OCI-LY3 (cell line): ENCODE measurements at regions not wholly inside any gene's neighbourhood (a gene's known extent, or its start where the extent isn't known, plus 50 kb on each side); places are given as distances from the start of the nearest gene placed in this dataset.
"Not testable (repeated sequence)": the region's sequence is repeated elsewhere in the genome, so short reads cannot be mapped to it uniquely, and the experiment has no call there.

Experiments
- H2AFZ ChIP-seq: fragments of 200-600, 300-600 bp; shearing (Covaris generic); 2 replicates; pipeline ENCODE4 v1.6.0; 2014; ENCODE audit warnings: antibody characterized with exemption, low read depth, low read length
- H3K27ac ChIP-seq: fragments of 200-600, 300-600 bp; sonication (generic); 2 replicates; pipeline ENCODE4 v1.5.1; 2014; ENCODE audit warnings: mild to moderate bottlenecking, low read length, moderate library complexity, mixed read lengths
- H3K27me3 ChIP-seq: fragments of 200-600, 300-600 bp; sonication (generic); 2 replicates; pipeline ENCODE4 v1.6.1; 2014; ENCODE audit warnings: low read depth, low read length, mixed read lengths
- H3K36me3 ChIP-seq: fragments of 200-600, 300-600 bp; sonication (generic); replicated peaks from 2 replicates; pipeline ENCODE3; 2014; ENCODE audit warnings: low read depth, low read length, mixed read lengths
- H3K4me1 ChIP-seq: fragments of 300-600, 200-600 bp; sonication (generic); 2 replicates; pipeline ENCODE4 v1.6.1; 2014; ENCODE audit warnings: low read length, mixed read lengths
- H3K4me2 ChIP-seq: fragments of 200-600, 300-600 bp; sonication (generic); 2 replicates; pipeline ENCODE4 v1.6.1; 2014; ENCODE audit warnings: low read length, mixed read lengths
- H3K4me3 ChIP-seq: fragments of 300-600, 200-600 bp; sonication (generic); 2 replicates; pipeline ENCODE4 v1.5.1; 2014; ENCODE audit warnings: antibody characterized with exemption, mild to moderate bottlenecking, low read length, moderate library complexity
- H3K79me2 ChIP-seq: fragments of 300-600, 200-600 bp; shearing (Covaris generic); 2 replicates; pipeline ENCODE4 v1.6.1; 2014; ENCODE audit warnings: mild to moderate bottlenecking, low read length, mixed read lengths
- H3K9ac ChIP-seq: fragments of 300-600, 200-600 bp; shearing (Covaris generic); 2 replicates; pipeline ENCODE4 v1.6.0; 2014; ENCODE audit warnings: mild to moderate bottlenecking, low read length, moderate library complexity
- H3K9me3 ChIP-seq: fragments of 200-600, 300-600 bp; shearing (Covaris generic); 2 replicates; pipeline ENCODE4 v1.6.1; 2014; ENCODE audit warnings: low read length, mixed read lengths; ENCODE audit not compliant: insufficient read depth
- H4K20me1 ChIP-seq: fragments of 200-600, 300-600 bp; sonication (generic); 2 replicates; pipeline ENCODE4 v1.6.1; 2016; ENCODE audit warnings: low read length, mixed read lengths; ENCODE audit not compliant: insufficient read depth
- CTCF ChIP-seq: fragments of 200-600, 300-600 bp; sonication (generic); IDR thresholded peaks from 2 replicates; pipeline ENCODE4 v1.5.1; 2014; ENCODE audit warnings: antibody characterized with exemption, low read length, low read depth
- EZH2phosphoT487 ChIP-seq: fragments of 200-600 bp; shearing (Covaris generic); IDR thresholded peaks from 2 replicates; pipeline ENCODE4 v1.6.1; 2018; ENCODE audit warnings: antibody characterized with exemption, mixed run types, low read depth

GRCh38 chr1:121544500-121544899, 359.7 kb downstream of the SRGAP2C start:
- Histone ChIP-seq H3K4me1 (peaks cover 6% of the 10 kb centered on the region), H3K36me3 (no peaks in the 10 kb centered on the region), H3K27ac (no peak overlapping the region), H2AFZ (no peak overlapping the region), H3K27me3 (no peaks in the 10 kb centered on the region), H3K9me3 (no peaks in the 10 kb centered on the region), H3K79me2 (no peaks in the 10 kb centered on the region), H3K4me3 (no peak overlapping the region), H4K20me1 (no peaks in the 10 kb centered on the region), H3K4me2 (no peak overlapping the region), H3K9ac (no peak overlapping the region)
- no peak for TF ChIP-seq EZH2phosphoT487
- TF ChIP-seq CTCF = no peak

GRCh38 chr1:121545899-121546298, 361.1 kb downstream of the SRGAP2C start:
- H3K9ac ChIP-seq, H3K4me1 ChIP-seq, H3K27me3 ChIP-seq, H4K20me1 ChIP-seq, H3K4me2 ChIP-seq, H3K9me3 ChIP-seq, H3K36me3 ChIP-seq, H2AFZ ChIP-seq, H3K27ac ChIP-seq, H3K79me2 ChIP-seq, H3K4me3 ChIP-seq: not testable (repeated sequence)

- Histone ChIP-seq H3K4me3 (no peak overlapping the region), H3K79me2 (no peaks in the 10 kb centered on the region), H3K4me2 (no peak overlapping the region), H3K27ac (no peak overlapping the region), H3K9me3 (no peaks in the 10 kb centered on the region), H3K9ac (no peak overlapping the region), H3K27me3 (no peaks in the 10 kb centered on the region), H3K36me3 (no peaks in the 10 kb centered on the region), H3K4me1 (peaks cover 18% of the 10 kb centered on the region), H2AFZ (no peak overlapping the region), H4K20me1 (no peaks in the 10 kb centered on the region)
- TF ChIP-seq CTCF (no peak), EZH2phosphoT487 (no peak)
Measured at GRCh38 chr1:121546830-121547591, 362.2 kb downstream of the SRGAP2C start.

- not testable (repeated sequence) for H3K27ac ChIP-seq, H3K9ac ChIP-seq, H2AFZ ChIP-seq, H3K27me3 ChIP-seq, H3K36me3 ChIP-seq, H3K9me3 ChIP-seq, H3K4me3 ChIP-seq, H3K79me2 ChIP-seq, H3K4me2 ChIP-seq, H4K20me1 ChIP-seq
- H3K4me1 ChIP-seq = peaks cover 19% of the 10 kb centered on the region
Measured at GRCh38 chr1:121547726-121548125, 363.0 kb downstream of the SRGAP2C start.

GRCh38 chr1:121550817-121551216, 366.0 kb downstream of the SRGAP2C start:
- H3K4me1 ChIP-seq = peaks cover 13% of the 10 kb centered on the region
- H3K36me3 ChIP-seq, H4K20me1 ChIP-seq, H3K79me2 ChIP-seq, H3K4me2 ChIP-seq, H3K9me3 ChIP-seq, H3K9ac ChIP-seq, H2AFZ ChIP-seq, H3K4me3 ChIP-seq, H3K27me3 ChIP-seq, H3K27ac ChIP-seq: not testable (repeated sequence)

- H3K79me2 ChIP-seq, H3K4me2 ChIP-seq, H3K9me3 ChIP-seq, H3K4me3 ChIP-seq, H3K9ac ChIP-seq, H3K27ac ChIP-seq, H4K20me1 ChIP-seq, H3K36me3 ChIP-seq, H2AFZ ChIP-seq, H3K27me3 ChIP-seq: not testable (repeated sequence)
- H3K4me1 ChIP-seq = peaks cover 13% of the 10 kb centered on the region
Measured at GRCh38 chr1:121551491-121551890, 366.7 kb downstream of the SRGAP2C start.

- H3K36me3 ChIP-seq, H3K27ac ChIP-seq, H3K4me2 ChIP-seq, H3K4me1 ChIP-seq, H3K9me3 ChIP-seq, H2AFZ ChIP-seq, H3K79me2 ChIP-seq, H3K27me3 ChIP-seq, H4K20me1 ChIP-seq, H3K9ac ChIP-seq, H3K4me3 ChIP-seq: not testable (repeated sequence)
Measured at GRCh38 chr1:121556560-121556959, 371.8 kb downstream of the SRGAP2C start.

GRCh38 chr1:121558034-121558433, 373.3 kb downstream of the SRGAP2C start:
- not testable (repeated sequence) for H2AFZ ChIP-seq, H3K4me1 ChIP-seq, H3K4me3 ChIP-seq, H4K20me1 ChIP-seq, H3K36me3 ChIP-seq, H3K4me2 ChIP-seq, H3K27ac ChIP-seq, H3K9me3 ChIP-seq, H3K9ac ChIP-seq, H3K27me3 ChIP-seq, H3K79me2 ChIP-seq
